ENCODE measurements at regions not wholly inside any gene's neighbourhood (a gene's known extent, or its start where the extent isn't known, plus 50 kb on each side); places are given as distances from the start of the nearest gene placed in this dataset.
A peak's percentile ranks its signal among the peaks of the same experiment; 100 is the strongest.
"Not testable (repeated sequence)": the region's sequence is repeated elsewhere in the genome, so short reads cannot be mapped to it uniquely, and the experiment has no call there.

DNA sequence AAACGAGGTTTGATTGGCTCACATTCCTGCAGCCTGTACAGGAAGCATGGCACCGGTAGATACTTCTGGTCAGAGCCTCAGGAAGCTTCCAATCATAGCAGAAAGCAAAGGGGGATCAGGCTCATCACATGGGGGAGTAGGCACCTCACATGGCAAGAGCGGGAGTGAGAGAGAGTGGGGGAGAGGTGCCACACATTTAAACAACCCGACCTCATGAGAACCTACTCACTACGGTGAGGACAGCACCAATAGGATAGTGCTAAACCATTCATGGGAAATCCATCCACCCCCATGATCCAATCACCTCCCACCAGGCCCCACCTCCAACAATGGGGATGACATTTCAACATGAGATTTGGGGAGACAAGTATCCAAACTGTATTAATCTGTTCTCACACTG lies 105.8 kb downstream of the SOCS6 start:
- H3K4me3 ChIP-seq (ENCODE audit: low read depth, low read length), result no peak overlapping the region
- no peaks in the 10 kb centered on the region for H3K27me3 ChIP-seq (ENCODE audit: control insufficient read depth, insufficient read depth, low read length)
- H3K9ac ChIP-seq (ENCODE audit: low read depth, low read length), result no peak overlapping the region
- H3K9me3 ChIP-seq (ENCODE audit: control insufficient read depth, insufficient read depth, low read length), result no peaks in the 10 kb centered on the region
- no peaks in the 10 kb centered on the region for H3K4me1 ChIP-seq (ENCODE audit: control insufficient read depth, insufficient read depth, low read length)
- no peaks in the 10 kb centered on the region for H3K36me3 ChIP-seq (ENCODE audit: control insufficient read depth, insufficient read depth, low read length)
- no peak overlapping the region for H3K27ac ChIP-seq (ENCODE audit: low read depth, low read length)

DNA sequence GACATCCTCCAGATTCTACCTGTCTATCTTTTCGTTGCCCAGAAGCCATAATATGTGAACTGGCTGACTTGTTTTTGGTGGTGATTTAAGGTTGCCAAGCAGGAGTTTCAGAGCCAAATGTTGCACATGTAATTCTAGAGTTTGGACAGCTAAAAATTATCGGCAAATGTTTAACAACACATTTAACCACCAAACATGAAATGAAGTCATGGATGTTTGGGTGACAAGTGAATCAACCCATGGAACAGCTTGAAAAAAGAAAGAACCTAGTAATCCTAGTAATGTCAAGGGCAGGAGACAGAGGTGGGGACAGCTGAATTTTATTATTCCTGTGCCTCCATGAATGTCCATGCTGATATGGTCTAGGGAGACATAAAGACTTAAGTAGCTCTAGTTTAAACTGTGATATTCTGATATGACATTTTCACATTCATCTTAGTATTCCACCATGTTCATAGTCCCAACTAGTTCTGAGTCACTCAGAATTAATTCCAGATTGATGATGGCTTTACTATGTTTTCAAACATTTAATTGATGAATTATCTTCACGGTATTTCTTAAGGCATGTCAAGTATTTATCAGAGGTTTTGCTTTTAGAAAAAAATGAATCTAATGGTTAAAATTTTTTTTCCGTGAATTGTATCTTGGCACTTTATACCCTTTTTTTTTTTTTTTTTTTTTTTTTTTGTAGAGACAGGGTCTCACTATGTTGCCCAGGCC lies 101.7 kb downstream of the SOCS6 start:
- Histone ChIP-seq H3K9ac (ENCODE audit: low read depth, low read length) (no peak overlapping the region), H3K4me1 (ENCODE audit: control insufficient read depth, insufficient read depth, low read length) (no peaks in the 10 kb centered on the region), H3K36me3 (ENCODE audit: control insufficient read depth, insufficient read depth, low read length) (no peaks in the 10 kb centered on the region), H3K27ac (ENCODE audit: low read depth, low read length) (no peak overlapping the region), H3K9me3 (ENCODE audit: control insufficient read depth, insufficient read depth, low read length) (no peaks in the 10 kb centered on the region), H3K4me3 (ENCODE audit: low read depth, low read length) (no peak overlapping the region), H3K27me3 (ENCODE audit: control insufficient read depth, insufficient read depth, low read length) (no peaks in the 10 kb centered on the region)

DNA sequence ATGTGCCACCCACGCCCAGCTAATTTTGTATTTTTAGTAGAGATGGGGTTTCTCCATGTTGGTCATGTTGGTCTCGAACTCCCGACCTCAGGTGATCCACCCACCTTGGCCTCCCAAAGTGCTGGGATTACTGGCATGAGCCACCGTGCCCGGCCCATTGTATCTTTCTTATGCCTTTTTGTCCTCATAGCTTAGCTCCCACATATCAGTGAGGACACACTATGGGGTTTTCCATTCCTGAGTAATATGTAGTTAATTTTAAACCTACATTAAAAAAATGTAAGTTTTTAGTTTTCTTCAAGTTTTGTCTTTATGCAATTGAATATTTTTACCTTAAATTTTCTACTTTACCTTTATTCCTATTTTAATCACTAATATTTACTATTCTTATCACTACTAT lies 100.2 kb downstream of the SOCS6 start:
- H3K9me3 ChIP-seq (ENCODE audit: control insufficient read depth, insufficient read depth, low read length); H3K36me3 ChIP-seq (ENCODE audit: control insufficient read depth, insufficient read depth, low read length); H3K27me3 ChIP-seq (ENCODE audit: control insufficient read depth, insufficient read depth, low read length); H3K4me1 ChIP-seq (ENCODE audit: control insufficient read depth, insufficient read depth, low read length); H3K9ac ChIP-seq (ENCODE audit: low read depth, low read length); H3K27ac ChIP-seq (ENCODE audit: low read depth, low read length); H3K4me3 ChIP-seq (ENCODE audit: low read depth, low read length): not testable (repeated sequence)

DNA sequence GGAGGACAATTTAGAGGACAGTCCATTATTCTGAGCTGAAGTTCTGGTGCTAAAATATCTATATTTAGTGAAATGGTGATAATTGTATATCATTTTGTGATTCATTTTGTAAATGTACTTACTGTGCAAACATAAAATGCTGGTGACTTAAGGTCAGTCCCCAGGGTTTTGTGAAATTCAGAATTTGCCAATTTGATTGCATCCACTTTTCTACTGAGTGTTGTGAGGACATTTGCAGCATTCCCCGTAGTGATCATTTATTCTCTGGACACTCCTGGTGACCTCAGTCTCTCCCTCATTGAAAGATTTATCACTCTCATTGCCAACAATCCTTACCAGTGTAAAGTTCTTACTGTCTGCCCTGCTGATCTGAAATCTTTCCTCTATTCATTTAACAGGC lies 98.2 kb downstream of the SOCS6 start:
- no peak overlapping the region for H3K27ac ChIP-seq (ENCODE audit: low read depth, low read length)
- H3K36me3 ChIP-seq (ENCODE audit: control insufficient read depth, insufficient read depth, low read length), result no peaks in the 10 kb centered on the region
- peaks cover 2% of the 10 kb centered on the region; the same call in 1 of the 2 replicates for H3K4me1 ChIP-seq (ENCODE audit: control insufficient read depth, insufficient read depth, low read length)
- no peak overlapping the region for H3K4me3 ChIP-seq (ENCODE audit: low read depth, low read length)
- H3K9ac ChIP-seq (ENCODE audit: low read depth, low read length), result no peak overlapping the region
- no peaks in the 10 kb centered on the region for H3K9me3 ChIP-seq (ENCODE audit: control insufficient read depth, insufficient read depth, low read length)
- H3K27me3 ChIP-seq (ENCODE audit: control insufficient read depth, insufficient read depth, low read length), result no peaks in the 10 kb centered on the region

DNA sequence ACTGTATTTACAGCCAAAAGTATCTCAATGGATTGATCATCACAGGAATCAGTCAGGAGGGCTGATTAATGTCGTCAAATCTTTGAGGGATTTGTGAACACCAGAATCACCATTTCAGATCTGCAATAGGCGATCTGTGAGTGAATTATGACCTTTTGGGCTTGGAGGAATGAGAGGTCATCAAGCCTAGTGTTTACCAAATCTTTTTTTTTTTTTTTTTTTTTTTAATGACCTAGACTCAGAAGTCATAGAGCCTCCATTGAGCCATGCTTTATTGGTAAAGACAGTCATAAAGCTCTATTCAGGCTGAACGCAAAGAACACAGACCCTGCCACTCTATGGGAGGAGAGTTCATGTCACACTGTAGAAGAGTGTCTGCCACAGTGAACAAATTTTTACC lies 97.7 kb downstream of the SOCS6 start:
- Histone ChIP-seq H3K27ac (ENCODE audit: low read depth, low read length) (no peak overlapping the region), H3K9ac (ENCODE audit: low read depth, low read length) (no peak overlapping the region), H3K4me1 (ENCODE audit: control insufficient read depth, insufficient read depth, low read length) (peaks cover 2% of the 10 kb centered on the region; the same call in 1 of the 2 replicates), H3K27me3 (ENCODE audit: control insufficient read depth, insufficient read depth, low read length) (no peaks in the 10 kb centered on the region), H3K4me3 (ENCODE audit: low read depth, low read length) (no peak overlapping the region), H3K9me3 (ENCODE audit: control insufficient read depth, insufficient read depth, low read length) (no peaks in the 10 kb centered on the region), H3K36me3 (ENCODE audit: control insufficient read depth, insufficient read depth, low read length) (no peaks in the 10 kb centered on the region)

DNA sequence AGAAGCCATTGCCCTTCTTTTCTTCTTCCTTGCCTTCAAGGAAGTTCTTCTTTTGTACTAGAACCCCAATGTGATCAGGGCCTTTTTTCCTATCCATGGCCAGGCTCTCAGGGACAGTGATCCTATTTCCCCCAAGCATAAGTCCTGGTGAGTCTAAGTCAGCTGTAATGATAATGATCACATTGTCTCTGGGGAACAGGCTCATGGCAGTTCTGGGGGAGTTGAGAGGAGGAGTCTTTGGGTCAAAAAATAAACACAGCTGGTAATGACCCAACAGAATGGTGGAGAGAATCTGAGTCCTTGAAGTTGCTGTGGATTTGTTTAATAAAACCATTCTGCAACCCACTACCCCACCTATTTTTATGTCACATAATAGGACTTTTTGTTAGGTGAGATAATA lies 96.6 kb downstream of the SOCS6 start:
- Histone ChIP-seq H3K4me1 (ENCODE audit: control insufficient read depth, insufficient read depth, low read length) (peaks cover 2% of the 10 kb centered on the region; the same call in 1 of the 2 replicates), H3K36me3 (ENCODE audit: control insufficient read depth, insufficient read depth, low read length) (no peaks in the 10 kb centered on the region), H3K9ac (ENCODE audit: low read depth, low read length) (no peak overlapping the region), H3K27me3 (ENCODE audit: control insufficient read depth, insufficient read depth, low read length) (no peaks in the 10 kb centered on the region), H3K9me3 (ENCODE audit: control insufficient read depth, insufficient read depth, low read length) (no peaks in the 10 kb centered on the region), H3K4me3 (ENCODE audit: low read depth, low read length) (no peak overlapping the region), H3K27ac (ENCODE audit: low read depth, low read length) (no peak overlapping the region)

DNA sequence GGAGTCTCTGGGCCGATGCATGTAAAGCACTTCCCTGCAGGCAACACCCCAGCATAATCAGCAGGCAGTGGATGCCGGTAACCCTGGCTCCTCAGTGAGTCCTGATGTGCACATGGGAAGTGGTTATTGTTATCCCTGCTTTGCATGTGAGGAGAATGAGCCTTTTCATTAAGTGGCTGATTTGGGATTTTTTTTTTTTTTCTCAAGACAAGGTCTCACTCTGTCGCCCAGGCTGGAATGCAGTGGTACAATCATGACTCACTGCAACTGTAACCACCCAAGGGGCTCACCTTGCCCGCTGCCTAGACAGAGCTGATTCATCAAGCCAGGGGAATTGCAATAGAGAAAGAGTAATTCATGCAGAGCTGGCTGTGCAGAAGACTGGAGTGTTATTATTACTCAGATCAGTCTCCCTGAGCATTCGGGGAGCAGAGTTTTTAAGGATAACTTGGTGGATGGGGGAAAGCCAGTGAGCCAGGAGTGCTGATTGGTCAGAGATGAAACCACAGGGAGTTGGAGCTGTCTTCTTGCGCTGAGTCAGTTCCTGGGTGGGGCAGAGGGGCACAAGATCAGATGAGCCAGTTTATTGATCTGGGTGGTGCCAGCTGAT lies 95.4 kb downstream of the SOCS6 start:
- Histone ChIP-seq H3K36me3 (ENCODE audit: control insufficient read depth, insufficient read depth, low read length) (no peaks in the 10 kb centered on the region), H3K27ac (ENCODE audit: low read depth, low read length) (no peak overlapping the region), H3K4me1 (ENCODE audit: control insufficient read depth, insufficient read depth, low read length) (peaks cover 2% of the 10 kb centered on the region; the same call in 1 of the 2 replicates), H3K4me3 (ENCODE audit: low read depth, low read length) (no peak overlapping the region), H3K27me3 (ENCODE audit: control insufficient read depth, insufficient read depth, low read length) (no peaks in the 10 kb centered on the region), H3K9me3 (ENCODE audit: control insufficient read depth, insufficient read depth, low read length) (no peaks in the 10 kb centered on the region), H3K9ac (ENCODE audit: low read depth, low read length) (no peak overlapping the region)

DNA sequence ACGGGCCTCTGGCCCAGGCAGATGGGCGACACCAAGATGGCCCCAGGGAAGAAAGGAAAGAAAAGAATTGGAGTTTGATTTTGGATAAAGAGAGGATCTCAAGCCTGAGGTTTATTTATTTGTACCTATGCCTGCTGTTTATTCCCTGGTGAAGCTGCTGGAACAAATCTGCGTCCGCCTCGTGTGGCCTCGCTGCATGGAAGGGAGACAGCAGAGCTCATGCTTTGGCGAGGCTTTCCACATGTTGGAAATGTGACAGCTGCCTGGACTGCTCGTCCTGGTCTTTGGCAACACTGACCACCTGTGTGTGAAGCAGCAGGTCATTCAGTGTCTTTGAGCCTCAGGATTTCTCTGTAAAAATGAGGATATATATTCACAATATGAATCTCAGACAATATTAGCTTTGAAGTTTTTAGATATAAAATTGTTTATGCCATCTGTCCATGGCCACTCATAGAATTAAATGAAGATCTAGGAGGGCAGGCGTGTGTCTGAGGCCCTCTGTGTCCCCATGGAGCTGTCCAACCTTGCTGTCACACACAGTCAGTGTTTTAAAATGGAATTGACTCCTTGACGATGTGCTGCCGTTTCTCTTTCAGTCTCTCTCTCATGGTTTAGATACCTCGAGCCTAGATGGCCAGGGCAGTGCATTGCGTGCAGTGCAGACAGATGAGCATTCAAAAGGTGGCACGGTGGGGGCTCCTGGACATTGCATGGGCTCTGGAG lies 94.3 kb downstream of the SOCS6 start:
- no peaks in the 10 kb centered on the region for H3K27me3 ChIP-seq (ENCODE audit: control insufficient read depth, insufficient read depth, low read length)
- H3K9ac ChIP-seq (ENCODE audit: low read depth, low read length), result no peak overlapping the region
- no peaks in the 10 kb centered on the region for H3K36me3 ChIP-seq (ENCODE audit: control insufficient read depth, insufficient read depth, low read length)
- peaks cover 2% of the 10 kb centered on the region; the same call in 1 of the 2 replicates for H3K4me1 ChIP-seq (ENCODE audit: control insufficient read depth, insufficient read depth, low read length)
- H3K27ac ChIP-seq (ENCODE audit: low read depth, low read length), result no peak overlapping the region
- no peaks in the 10 kb centered on the region for H3K9me3 ChIP-seq (ENCODE audit: control insufficient read depth, insufficient read depth, low read length)
- no peak overlapping the region for H3K4me3 ChIP-seq (ENCODE audit: low read depth, low read length)

DNA sequence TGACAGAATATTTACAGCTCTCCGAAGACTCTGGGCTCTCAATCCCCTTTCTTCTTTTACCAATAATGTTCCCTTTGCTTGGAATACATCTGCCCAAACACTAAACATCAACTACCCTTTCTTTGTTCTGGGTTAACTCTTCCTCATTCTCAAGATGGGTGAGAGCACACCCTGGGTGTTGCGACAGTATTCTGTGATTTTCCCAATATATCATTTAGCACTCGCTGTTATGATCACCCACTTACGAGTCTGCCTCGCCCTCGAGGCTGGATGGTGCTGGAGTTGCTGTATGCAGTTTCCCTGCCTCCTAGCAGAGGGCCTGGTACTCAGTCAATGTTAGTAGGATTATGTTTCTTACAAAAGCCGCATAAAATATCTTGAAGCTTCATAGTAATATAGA lies 93.2 kb downstream of the SOCS6 start:
- Histone ChIP-seq H3K27ac (ENCODE audit: low read depth, low read length) (peak overlapping the region; percentile 32), H3K36me3 (ENCODE audit: control insufficient read depth, insufficient read depth, low read length) (no peaks in the 10 kb centered on the region), H3K4me3 (ENCODE audit: low read depth, low read length) (no peak overlapping the region), H3K27me3 (ENCODE audit: control insufficient read depth, insufficient read depth, low read length) (no peaks in the 10 kb centered on the region), H3K9me3 (ENCODE audit: control insufficient read depth, insufficient read depth, low read length) (no peaks in the 10 kb centered on the region), H3K4me1 (ENCODE audit: control insufficient read depth, insufficient read depth, low read length) (peaks cover 2% of the 10 kb centered on the region; the same call in 1 of the 2 replicates), H3K9ac (ENCODE audit: low read depth, low read length) (no peak overlapping the region)

DNA sequence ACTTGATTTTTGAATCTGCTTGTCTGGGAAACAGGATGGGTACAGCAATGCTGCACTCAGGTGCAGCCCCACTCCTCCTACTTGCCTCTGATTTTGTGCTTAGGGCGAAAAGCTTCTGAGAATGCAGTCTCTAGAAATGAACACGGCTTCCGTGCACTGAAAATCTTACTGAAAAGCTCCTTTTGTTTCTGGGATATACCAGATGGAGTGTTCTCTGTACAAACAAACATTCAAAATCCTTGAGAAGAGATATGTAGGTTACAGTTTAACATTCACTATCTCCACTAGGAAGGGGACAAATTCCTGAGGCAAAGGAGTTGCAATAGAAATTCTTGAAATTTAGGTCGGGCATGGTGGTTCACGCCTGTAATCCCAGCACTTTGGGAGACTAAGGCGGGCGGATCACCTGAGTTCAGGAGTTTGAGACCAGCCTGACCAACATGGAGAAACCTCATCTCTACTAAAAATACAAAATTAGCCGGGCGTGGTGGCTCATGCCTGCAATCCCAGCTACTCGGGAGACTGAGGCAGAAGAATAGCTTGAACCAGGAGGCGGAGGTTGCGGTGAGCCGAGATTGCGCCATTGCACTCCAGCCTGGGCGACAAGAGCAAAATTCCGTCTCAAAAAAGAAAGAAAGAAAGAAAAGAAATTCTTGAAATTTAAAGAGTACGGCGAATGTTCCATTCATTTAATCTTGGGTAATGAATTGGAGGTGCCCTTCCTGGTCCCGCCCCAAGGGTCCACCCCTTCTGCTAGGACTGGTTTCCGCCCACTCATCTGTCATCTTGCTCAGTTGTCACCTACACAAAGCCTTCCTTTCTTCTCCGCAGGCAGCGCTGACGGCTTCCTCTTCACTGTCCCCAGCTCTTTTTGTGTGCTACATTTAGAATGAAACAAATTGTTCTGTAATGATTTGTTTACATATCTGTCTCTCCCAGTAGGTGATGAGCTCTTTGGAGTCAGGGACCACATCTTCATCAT lies 92.4 kb downstream of the SOCS6 start:
- H3K9ac ChIP-seq (ENCODE audit: low read depth, low read length), result no peak overlapping the region
- peak overlapping the region; percentile 32 for H3K27ac ChIP-seq (ENCODE audit: low read depth, low read length)
- peaks cover 2% of the 10 kb centered on the region; the same call in 1 of the 2 replicates for H3K4me1 ChIP-seq (ENCODE audit: control insufficient read depth, insufficient read depth, low read length)

More for the DNA sequence above, 92.4 kb downstream of the SOCS6 start:
- Histone ChIP-seq H3K9me3 (ENCODE audit: control insufficient read depth, insufficient read depth, low read length) (no peaks in the 10 kb centered on the region), H3K4me3 (ENCODE audit: low read depth, low read length) (no peak overlapping the region), H3K36me3 (ENCODE audit: control insufficient read depth, insufficient read depth, low read length) (no peaks in the 10 kb centered on the region), H3K27me3 (ENCODE audit: control insufficient read depth, insufficient read depth, low read length) (no peaks in the 10 kb centered on the region)
